WTC11 (cell line): ENCODE measurements at regions not wholly inside any gene's neighbourhood (a gene's known extent, or its start where the extent isn't known, plus 50 kb on each side); places are given as distances from the start of the nearest gene placed in this dataset.

Experiments used
- ATF2 ChIP-seq: sonication (generic); formaldehyde crosslinking; IDR thresholded peaks from 2 replicates; pipeline ENCODE4 v1.8.1; 2022; ENCODE audit warnings: low read depth, missing genetic modification reagents, borderline replicate concordance
- ATF6 ChIP-seq: sonication (generic); formaldehyde crosslinking; IDR thresholded peaks from 2 replicates; pipeline ENCODE4 v1.8.1; 2023; ENCODE audit warnings: mild to moderate bottlenecking, missing genetic modification reagents
- CBFB ChIP-seq: sonication (generic); formaldehyde crosslinking; IDR thresholded peaks from 2 replicates; pipeline ENCODE4 v1.8.1; 2022; ENCODE audit warnings: mild to moderate bottlenecking, low read depth, missing genetic modification reagents
- ETV6 ChIP-seq: sonication (generic); formaldehyde crosslinking; IDR thresholded peaks from 2 replicates; pipeline ENCODE4 v1.8.1; 2022; ENCODE audit warnings: mild to moderate bottlenecking, missing genetic modification reagents
- MXD4 ChIP-seq: fragments of 250-450 bp; sonication (Bioruptor Pico); IDR thresholded peaks from 2 replicates; pipeline ENCODE4 v1.8.0; 2021; ENCODE audit warnings: mild to moderate bottlenecking, moderate library complexity, borderline replicate concordance
- PRDM15 ChIP-seq: sonication (generic); formaldehyde crosslinking; IDR thresholded peaks from 2 replicates; pipeline ENCODE4 v1.8.0; 2022; ENCODE audit warnings: missing genetic modification reagents
- TF ChIP-seq, protein P1 (sequence below): fragments of 200-600 bp; IDR thresholded peaks from 2 replicates; pipeline ENCODE4 v1.8.0; 2022; ENCODE audit warnings: antibody characterized with exemption

GRCh38 chr4:115366390-115366789 is 253.0 kb upstream of the NDST4 start:
- no peak for TF ChIP-seq ATF6 (CRISPR knock-in tag)
- no peak for TF ChIP-seq MXD4 (CRISPR knock-in tag)
- TF ChIP-seq CBFB (CRISPR knock-in tag) = no peak
- no peak for TF ChIP-seq ATF2 (CRISPR knock-in tag)
- TF ChIP-seq, protein P1, sequence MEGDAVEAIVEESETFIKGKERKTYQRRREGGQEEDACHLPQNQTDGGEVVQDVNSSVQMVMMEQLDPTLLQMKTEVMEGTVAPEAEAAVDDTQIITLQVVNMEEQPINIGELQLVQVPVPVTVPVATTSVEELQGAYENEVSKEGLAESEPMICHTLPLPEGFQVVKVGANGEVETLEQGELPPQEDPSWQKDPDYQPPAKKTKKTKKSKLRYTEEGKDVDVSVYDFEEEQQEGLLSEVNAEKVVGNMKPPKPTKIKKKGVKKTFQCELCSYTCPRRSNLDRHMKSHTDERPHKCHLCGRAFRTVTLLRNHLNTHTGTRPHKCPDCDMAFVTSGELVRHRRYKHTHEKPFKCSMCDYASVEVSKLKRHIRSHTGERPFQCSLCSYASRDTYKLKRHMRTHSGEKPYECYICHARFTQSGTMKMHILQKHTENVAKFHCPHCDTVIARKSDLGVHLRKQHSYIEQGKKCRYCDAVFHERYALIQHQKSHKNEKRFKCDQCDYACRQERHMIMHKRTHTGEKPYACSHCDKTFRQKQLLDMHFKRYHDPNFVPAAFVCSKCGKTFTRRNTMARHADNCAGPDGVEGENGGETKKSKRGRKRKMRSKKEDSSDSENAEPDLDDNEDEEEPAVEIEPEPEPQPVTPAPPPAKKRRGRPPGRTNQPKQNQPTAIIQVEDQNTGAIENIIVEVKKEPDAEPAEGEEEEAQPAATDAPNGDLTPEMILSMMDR = no peak
- TF ChIP-seq PRDM15 (CRISPR knock-in tag) = no peak
- no peak for TF ChIP-seq ETV6 (CRISPR knock-in tag)
